Epithelial cell of proximal tubule (primary cell): ENCODE measurements at regions not wholly inside any gene's neighbourhood (a gene's known extent, or its start where the extent isn't known, plus 50 kb on each side); places are given as distances from the start of the nearest gene placed in this dataset.

Experiments
- DNase-seq: peaks from one replicate; pipeline ENCODE4 v3.0.0-alpha.2; 2011; ENCODE audit warnings: low read depth
- H3K4me3 ChIP-seq: 2 replicates; pipeline ENCODE4 v1.5.1; 2011; ENCODE audit warnings: low read depth, mild to moderate bottlenecking, low read length
- TF ChIP-seq, protein P1 (sequence below): conservative IDR thresholded peaks from 2 replicates; pipeline ENCODE4 v1.5.1; 2012; ENCODE audit warnings: low read depth, mild to moderate bottlenecking, low read length

DNA sequence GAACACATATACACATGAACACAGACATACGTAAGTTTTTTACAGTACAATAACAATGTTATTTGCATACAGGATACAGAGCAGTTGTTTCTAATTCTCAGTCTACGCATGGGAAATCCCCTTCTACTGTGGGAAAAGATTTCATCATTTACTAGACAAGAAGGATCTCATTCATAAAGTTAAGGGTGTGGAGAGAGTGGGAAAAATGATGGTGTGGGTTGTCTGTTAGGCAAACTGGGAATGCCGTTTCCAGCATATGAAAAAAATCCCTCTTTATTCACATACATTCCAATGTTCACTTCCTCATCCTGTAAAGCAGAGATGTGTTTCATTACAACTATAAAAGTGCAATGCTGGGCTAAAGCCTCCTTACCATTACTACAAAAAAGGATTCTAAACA lies 120.9 kb downstream of the SINHCAF start:
- H3K4me3 ChIP-seq: no peak overlapping the region
- TF ChIP-seq, protein P1, sequence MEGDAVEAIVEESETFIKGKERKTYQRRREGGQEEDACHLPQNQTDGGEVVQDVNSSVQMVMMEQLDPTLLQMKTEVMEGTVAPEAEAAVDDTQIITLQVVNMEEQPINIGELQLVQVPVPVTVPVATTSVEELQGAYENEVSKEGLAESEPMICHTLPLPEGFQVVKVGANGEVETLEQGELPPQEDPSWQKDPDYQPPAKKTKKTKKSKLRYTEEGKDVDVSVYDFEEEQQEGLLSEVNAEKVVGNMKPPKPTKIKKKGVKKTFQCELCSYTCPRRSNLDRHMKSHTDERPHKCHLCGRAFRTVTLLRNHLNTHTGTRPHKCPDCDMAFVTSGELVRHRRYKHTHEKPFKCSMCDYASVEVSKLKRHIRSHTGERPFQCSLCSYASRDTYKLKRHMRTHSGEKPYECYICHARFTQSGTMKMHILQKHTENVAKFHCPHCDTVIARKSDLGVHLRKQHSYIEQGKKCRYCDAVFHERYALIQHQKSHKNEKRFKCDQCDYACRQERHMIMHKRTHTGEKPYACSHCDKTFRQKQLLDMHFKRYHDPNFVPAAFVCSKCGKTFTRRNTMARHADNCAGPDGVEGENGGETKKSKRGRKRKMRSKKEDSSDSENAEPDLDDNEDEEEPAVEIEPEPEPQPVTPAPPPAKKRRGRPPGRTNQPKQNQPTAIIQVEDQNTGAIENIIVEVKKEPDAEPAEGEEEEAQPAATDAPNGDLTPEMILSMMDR: no peak
- DNase-seq: peak; percentile 26

DNA sequence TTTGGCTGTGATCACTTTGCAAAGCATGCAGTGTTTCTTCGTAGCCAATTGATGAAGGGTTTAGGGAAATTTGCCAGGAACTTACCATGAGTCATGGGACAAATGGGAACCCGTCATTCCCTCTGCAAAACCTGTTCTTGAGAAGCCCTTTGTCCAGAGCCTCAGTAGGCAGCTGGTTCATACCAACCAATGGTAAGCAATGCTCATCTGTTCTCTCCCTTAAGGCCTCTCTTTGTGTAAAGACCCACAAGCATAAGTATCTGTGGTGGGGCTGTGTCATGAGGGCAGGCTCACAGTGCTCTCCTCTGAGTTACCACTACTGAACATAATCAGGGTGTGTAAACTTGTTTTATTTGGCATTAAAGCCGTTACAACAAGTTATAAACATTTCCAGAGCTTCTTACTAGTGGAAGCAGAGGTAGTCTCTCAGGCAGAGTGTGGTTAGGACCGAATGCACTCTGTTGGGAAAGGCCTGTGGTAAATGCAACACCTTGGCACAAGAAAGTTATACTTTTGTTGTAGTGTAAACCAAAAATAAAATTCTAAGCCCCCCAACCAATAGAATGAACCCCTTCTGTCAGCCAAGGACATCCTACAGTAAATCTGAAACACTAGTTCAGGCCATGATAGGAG lies 119.8 kb downstream of the SINHCAF start:
- peak; percentile 25 for DNase-seq
- H3K4me3 ChIP-seq: no peak overlapping the region
- TF ChIP-seq, protein P1: no peak

DNA sequence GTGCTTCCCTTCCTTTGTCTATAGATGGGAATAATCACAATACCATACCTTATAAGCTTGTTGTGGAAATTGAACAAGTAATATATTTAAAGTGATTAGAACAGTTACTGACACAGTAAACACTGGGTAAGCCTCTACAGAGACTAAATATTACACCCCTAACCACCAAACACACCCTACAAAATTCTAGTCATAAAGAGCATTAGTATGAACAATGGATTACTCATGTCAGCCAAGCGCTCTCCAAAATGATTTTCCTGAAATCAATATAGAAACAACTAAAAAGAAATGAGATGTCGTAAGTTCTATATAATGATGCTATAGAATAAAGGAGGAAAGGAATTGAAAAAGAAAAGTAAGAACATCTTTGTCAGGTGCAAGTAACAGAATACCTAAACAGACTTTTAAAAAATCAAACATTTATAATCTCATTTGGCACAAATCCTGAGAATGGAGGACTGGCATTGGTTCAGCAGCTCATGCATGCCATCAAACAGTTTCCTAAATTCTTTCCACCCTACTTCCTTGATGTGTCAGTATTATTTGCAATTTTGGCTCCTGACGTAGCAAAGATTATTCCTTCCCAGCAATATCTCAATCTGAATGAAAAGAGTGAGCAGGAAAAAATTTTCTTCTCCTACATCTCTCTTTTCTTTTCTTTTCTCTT lies 118.0 kb downstream of the SINHCAF start:
- no peak overlapping the region for H3K4me3 ChIP-seq
- no peak for DNase-seq
- TF ChIP-seq, protein P1: no peak

DNA sequence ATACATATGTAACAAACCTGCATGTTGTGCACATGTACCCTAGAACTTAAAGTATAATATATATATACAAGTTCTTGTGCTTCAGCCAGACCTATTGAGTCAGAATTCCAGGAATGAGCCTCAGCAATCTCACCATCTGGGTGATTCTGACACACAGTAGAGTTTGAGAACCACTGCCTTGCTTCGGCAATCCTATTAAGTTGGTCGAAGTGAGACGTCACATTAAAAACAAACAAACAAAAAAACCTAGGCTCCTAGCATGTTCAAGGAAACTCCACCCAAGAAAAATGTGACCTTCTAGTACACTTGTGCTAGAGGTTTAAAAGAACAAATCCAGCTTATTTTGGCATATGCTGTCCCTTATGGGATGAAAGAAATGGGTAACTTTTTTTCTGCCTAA lies 115.8 kb downstream of the SINHCAF start:
- TF ChIP-seq, protein P1: no peak
- H3K4me3 ChIP-seq: no peak overlapping the region
- DNase-seq: no peak

DNA sequence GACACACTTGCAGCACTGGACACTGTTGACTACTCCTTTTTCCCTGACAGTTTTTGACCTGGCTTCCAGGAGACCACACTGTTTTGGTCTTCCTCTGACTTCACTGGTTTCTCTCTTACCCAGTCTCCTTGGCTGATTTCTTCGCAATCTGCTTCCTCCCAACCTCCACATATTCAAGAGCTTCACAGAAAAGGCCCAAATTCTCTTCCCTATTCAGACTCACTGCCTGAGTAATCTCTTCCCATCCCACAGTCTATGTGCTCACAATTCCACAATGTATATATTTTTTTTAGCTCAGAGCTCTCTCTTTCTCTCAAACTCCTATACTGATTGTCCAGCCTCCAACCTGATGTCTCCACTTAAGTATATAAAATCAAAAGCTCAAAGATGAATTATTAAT lies 115.4 kb downstream of the SINHCAF start:
- H3K4me3 ChIP-seq: no peak overlapping the region
- no peak for DNase-seq
- TF ChIP-seq, protein P1: no peak

DNA sequence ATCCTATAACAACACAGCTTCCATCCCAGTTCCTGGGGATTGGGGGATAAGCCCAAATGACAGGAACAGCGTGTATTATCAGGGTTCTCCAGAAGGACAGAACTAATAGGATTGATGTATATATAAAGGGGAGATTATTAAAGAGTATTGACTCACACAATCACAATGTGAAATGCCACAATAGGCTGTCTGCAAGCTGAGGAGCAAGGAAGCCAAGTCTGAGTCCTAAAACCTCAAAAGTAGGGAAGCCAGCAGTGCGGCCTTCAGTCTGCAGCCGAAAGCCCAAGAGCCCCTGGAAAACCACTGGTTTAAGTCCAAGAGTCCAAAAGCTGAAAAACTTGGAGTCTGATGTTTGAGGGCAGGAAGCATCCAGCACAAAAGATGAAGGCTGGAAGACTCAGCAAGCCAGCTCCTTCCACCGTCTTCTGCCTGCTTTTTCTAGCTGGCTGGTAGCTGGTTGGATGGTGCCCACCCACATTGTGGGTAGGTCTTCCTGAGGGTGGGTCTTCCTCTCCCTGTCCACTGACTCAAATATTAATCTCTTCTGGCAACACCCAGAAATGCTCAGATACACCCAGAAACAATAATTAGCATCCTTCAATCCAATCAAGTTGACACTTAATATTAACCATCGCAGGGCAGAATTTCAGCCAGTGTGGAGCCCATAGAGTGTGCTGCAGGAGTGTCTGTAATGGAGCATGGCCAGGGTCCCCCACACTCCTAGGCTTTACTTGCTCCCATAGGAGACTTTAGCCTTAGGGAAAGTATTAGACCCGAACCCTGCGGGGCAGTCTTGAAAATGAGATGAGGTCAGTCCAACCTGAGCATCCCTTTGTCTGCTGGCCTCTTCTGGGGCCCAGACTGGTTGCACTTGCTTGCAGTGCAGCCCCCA lies 111.1 kb downstream of the SINHCAF start:
- DNase-seq: no peak
- TF ChIP-seq, protein P1: no peak
- no peak overlapping the region for H3K4me3 ChIP-seq
